Sigmoid colon (tissue), 3 donors: ENCODE measurements at regions not wholly inside any gene's neighbourhood (a gene's known extent, or its start where the extent isn't known, plus 50 kb on each side); places are given as distances from the start of the nearest gene placed in this dataset.

ENCODE experiments used
- POLR2A ChIP-seq, 2 donors: fragments of 450-650 bp; IDR thresholded peaks; one replicate each; pipeline ENCODE4 v1.6.1; 2016; ENCODE audit warnings: antibody characterized with exemption in 2 of 2, mild to moderate bottlenecking in 2 of 2, moderate library complexity in 2 of 2
- TF ChIP-seq, protein P1 (sequence below), 4 experiments: fragments of 450-650 bp in 3 of 4; fragments of 200-600 bp in 1 of 4; IDR thresholded peaks; one replicate each; pipeline ENCODE4 v1.5.1; 2016 to 2019; ENCODE audit warnings: antibody characterized with exemption in 4 of 4, mild to moderate bottlenecking in 3 of 4, moderate library complexity in 2 of 4

GRCh38 chr14:65190312-65190711 lies 88.0 kb upstream of the MAX start:
- TF ChIP-seq POLR2A (IDR thresholded peaks at IDR 0.05): no peak
- TF ChIP-seq, protein P1, sequence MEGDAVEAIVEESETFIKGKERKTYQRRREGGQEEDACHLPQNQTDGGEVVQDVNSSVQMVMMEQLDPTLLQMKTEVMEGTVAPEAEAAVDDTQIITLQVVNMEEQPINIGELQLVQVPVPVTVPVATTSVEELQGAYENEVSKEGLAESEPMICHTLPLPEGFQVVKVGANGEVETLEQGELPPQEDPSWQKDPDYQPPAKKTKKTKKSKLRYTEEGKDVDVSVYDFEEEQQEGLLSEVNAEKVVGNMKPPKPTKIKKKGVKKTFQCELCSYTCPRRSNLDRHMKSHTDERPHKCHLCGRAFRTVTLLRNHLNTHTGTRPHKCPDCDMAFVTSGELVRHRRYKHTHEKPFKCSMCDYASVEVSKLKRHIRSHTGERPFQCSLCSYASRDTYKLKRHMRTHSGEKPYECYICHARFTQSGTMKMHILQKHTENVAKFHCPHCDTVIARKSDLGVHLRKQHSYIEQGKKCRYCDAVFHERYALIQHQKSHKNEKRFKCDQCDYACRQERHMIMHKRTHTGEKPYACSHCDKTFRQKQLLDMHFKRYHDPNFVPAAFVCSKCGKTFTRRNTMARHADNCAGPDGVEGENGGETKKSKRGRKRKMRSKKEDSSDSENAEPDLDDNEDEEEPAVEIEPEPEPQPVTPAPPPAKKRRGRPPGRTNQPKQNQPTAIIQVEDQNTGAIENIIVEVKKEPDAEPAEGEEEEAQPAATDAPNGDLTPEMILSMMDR (IDR thresholded peaks at IDR 0.05): no peak
